CD4-positive, alpha-beta memory T cell (primary cell): ENCODE measurements at regions not wholly inside any gene's neighbourhood (a gene's known extent, or its start where the extent isn't known, plus 50 kb on each side); places are given as distances from the start of the nearest gene placed in this dataset.

ENCODE experiments used
- CTCF ChIA-PET: fragments of 350-600 bp; sonication (Branson Sonifier 250); formaldehyde crosslinking; loops from one replicate; lab custom pipeline; 2021; ENCODE audit warnings: inconsistent platforms; ENCODE audit not compliant: partially characterized antibody; lab: Charles Lee
- POLR2A ChIA-PET: fragments of 350-600 bp; sonication (Branson Sonifier 250); formaldehyde crosslinking; loops from one replicate; lab custom pipeline; 2021; ENCODE audit not compliant: partially characterized antibody; lab: Charles Lee
- DNase-seq, 5 donors: peaks; one replicate each; pipeline versions ENCODE4 v3.0.0 to v3.0.0-alpha.2; 2020 to 2022; ENCODE audit warnings: mixed read lengths in 1 of 5
- H3K27ac ChIP-seq: one replicate; pipeline ENCODE4 v1.7.0; 2013; ENCODE audit warnings: low read depth, low read length
- H3K27me3 ChIP-seq: 2 replicates; pipeline ENCODE4 v1.7.0; 2013; ENCODE audit warnings: mild to moderate bottlenecking, low read length, moderate library complexity; ENCODE audit not compliant: insufficient read depth
- H3K36me3 ChIP-seq: 2 replicates; pipeline ENCODE4 v1.7.0; 2013; ENCODE audit warnings: mild to moderate bottlenecking, low read length, moderate library complexity; ENCODE audit not compliant: insufficient read depth
- H3K4me1 ChIP-seq: 2 replicates; pipeline ENCODE4 v1.7.0; 2013; ENCODE audit warnings: mild to moderate bottlenecking, low read length, moderate library complexity; ENCODE audit not compliant: insufficient read depth
- H3K4me3 ChIP-seq, 2 donors: one replicate each; pipeline ENCODE4 v1.7.0; 2013; ENCODE audit warnings: low read length in 2 of 2, mild to moderate bottlenecking in 1 of 2
- H3K9me3 ChIP-seq, 2 donors: one replicate each; pipeline ENCODE4 v1.7.0; 2013; ENCODE audit warnings: low read length in 2 of 2, control low read depth in 1 of 2; ENCODE audit not compliant: control insufficient read depth in 1 of 2
- H3K27ac Mint-ChIP-seq, 7 donors: one replicate each; pipeline ENCODE4 v1.8.0; 2020 to 2021; ENCODE audit warnings: mixed read lengths in 7 of 7, mild to moderate bottlenecking in 6 of 7, inconsistent platforms in 3 of 7, moderate library complexity in 3 of 7
- H3K27me3 Mint-ChIP-seq, 2 donors: one replicate each; pipeline ENCODE4 v1.8.0; 2020 to 2021; ENCODE audit warnings: mixed read lengths in 2 of 2
- H3K36me3 Mint-ChIP-seq, 2 donors: one replicate each; pipeline ENCODE4 v1.8.0; 2020 to 2021; ENCODE audit warnings: mixed read lengths in 2 of 2, inconsistent platforms in 1 of 2, mild to moderate bottlenecking in 1 of 2
- H3K4me1 Mint-ChIP-seq, 4 donors: one replicate each; pipeline ENCODE4 v1.8.0; 2020 to 2021; ENCODE audit warnings: mixed read lengths in 4 of 4, mild to moderate bottlenecking in 1 of 4
- H3K4me3 Mint-ChIP-seq, 8 donors: one replicate each; pipeline ENCODE4 v1.8.0; 2020 to 2021; ENCODE audit warnings: mixed read lengths in 8 of 8, mild to moderate bottlenecking in 7 of 8, moderate library complexity in 6 of 8, inconsistent platforms in 3 of 8
- H3K9me3 Mint-ChIP-seq, 8 donors: one replicate each; pipeline ENCODE4 v1.8.0; 2020 to 2021; ENCODE audit warnings: mixed read lengths in 8 of 8, mild to moderate bottlenecking in 5 of 8, inconsistent platforms in 3 of 8, moderate library complexity in 1 of 8
- intact Hi-C: fragments of 100-400 bp; cut with micrococcal nuclease; formaldehyde crosslinking; loops from one replicate; pipeline ENCODE4 v1.15.1; 2023

GRCh38 chr20:20820785-20821483 is 108.5 kb upstream of the RALGAPA2 start:
- Mint-ChIP-seq H3K36me3 (no peaks in the 10 kb centered on the region), H3K27me3 (peaks cover 10 to 15% of the 10 kb centered on the region in 2 donors), H3K27ac (no peak overlapping the region), H3K4me1 (peaks cover 0 to 5% (median 1%) of the 10 kb centered on the region in 4 donors), H3K9me3 (no peaks in the 10 kb centered on the region), H3K4me3 (no peak overlapping the region)
- ChIA-PET POLR2A (no interaction called here), CTCF (interaction anchor here (2.6 kb wide), 1 partner anchor 13 kb away, joined by 6 read pairs; no protein-coding TSS in a partner anchor)
- intact Hi-C loops, result no loop called here
- no peak overlapping the region for H3K4me3 ChIP-seq
- H3K27ac ChIP-seq, result no peak overlapping the region
- no peaks in the 10 kb centered on the region for H3K36me3 ChIP-seq
- DNase-seq, result no peak
- H3K9me3 ChIP-seq, result no peaks in the 10 kb centered on the region
- H3K27me3 ChIP-seq, result no peaks in the 10 kb centered on the region
- H3K4me1 ChIP-seq, result peaks cover 5% of the 10 kb centered on the region

DNA sequence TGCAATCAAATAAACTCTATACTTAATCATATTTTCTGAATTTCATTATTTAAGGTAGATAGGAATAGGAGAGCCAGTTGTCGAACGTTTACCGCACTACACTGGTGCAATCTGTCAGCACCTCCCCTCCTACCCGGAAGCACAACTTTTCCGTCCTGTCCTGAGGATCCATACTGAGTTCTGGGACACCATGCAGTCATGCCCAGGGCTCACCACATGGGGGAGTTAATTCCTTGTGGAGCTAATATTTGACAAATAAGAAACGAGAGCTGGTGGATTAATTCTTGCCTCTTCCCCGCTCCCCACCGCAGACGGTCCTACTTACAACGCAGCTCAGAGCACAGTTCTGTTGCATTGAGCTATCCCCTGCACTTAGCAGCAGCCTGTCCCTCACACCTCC is 107.7 kb upstream of the RALGAPA2 start:
- Histone ChIP-seq H3K36me3 (no peaks in the 10 kb centered on the region), H3K4me1 (peaks cover 4% of the 10 kb centered on the region), H3K27ac (no peak overlapping the region), H3K9me3 (no peaks in the 10 kb centered on the region), H3K27me3 (no peaks in the 10 kb centered on the region), H3K4me3 (no peak overlapping the region)
- no peak overlapping the region for H3K4me3 Mint-ChIP-seq
- CTCF ChIA-PET, result no interaction called here
- H3K36me3 Mint-ChIP-seq, result no peaks in the 10 kb centered on the region
- H3K27me3 Mint-ChIP-seq, result peaks cover 10 to 15% of the 10 kb centered on the region in 2 donors
- peaks cover 0 to 5% (median 1%) of the 10 kb centered on the region in 4 donors for H3K4me1 Mint-ChIP-seq
- intact Hi-C loops, result no loop called here
- H3K27ac Mint-ChIP-seq, result no peak overlapping the region
- DNase-seq, result no peak
- POLR2A ChIA-PET, result no interaction called here
- no peaks in the 10 kb centered on the region for H3K9me3 Mint-ChIP-seq

DNA sequence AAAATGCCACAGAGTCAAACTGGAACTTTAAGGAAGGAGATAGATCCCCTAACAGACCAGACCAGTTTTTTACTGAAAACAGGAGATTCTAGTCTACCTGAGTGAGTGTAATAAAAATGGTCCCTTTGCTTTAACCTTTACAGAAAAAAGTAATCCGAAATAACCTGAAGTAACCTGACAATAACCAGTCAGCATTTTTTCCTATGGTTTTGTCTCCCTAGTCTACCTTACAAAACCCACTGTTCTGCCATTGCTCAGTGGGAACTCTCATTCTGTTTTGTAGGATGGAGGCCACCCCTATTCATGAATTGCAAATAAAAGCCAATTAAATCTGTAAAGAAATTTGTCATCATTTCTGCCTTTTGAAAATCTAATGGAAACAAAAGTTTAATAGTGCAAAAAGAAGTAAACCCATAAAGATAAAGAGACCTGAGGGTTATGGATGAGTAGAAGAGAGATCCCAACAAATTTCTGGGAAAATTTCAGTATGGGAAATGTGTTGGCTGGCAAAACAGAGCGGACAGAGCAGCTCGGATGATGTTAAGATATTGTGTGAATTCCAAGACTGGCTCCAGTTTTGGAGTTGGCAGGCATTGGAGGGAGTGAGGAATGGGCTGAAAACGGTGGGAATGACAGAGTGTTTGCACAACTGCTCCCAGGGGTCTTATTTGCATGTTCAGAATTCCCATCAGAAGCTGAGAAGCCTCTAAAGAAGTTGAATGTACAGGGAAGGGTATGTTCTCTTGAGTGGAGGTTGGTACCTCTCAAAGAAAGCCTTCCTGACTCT is 104.7 kb upstream of the RALGAPA2 start:
- no peaks in the 10 kb centered on the region for H3K9me3 ChIP-seq
- POLR2A ChIA-PET, result no interaction called here
- Mint-ChIP-seq H3K27me3 (peaks cover 5 to 7% of the 10 kb centered on the region in 2 donors), H3K4me3 (no peak overlapping the region), H3K36me3 (no peaks in the 10 kb centered on the region), H3K9me3 (no peaks in the 10 kb centered on the region), H3K27ac (no peak overlapping the region), H3K4me1 (no peaks in the 10 kb centered on the region)
- H3K27ac ChIP-seq, result no peak overlapping the region
- CTCF ChIA-PET, result no interaction called here
- H3K36me3 ChIP-seq, result no peaks in the 10 kb centered on the region
- no peak overlapping the region for H3K4me3 ChIP-seq
- no peaks in the 10 kb centered on the region for H3K4me1 ChIP-seq
- intact Hi-C loops, result no loop called here
- no peak for DNase-seq
- H3K27me3 ChIP-seq, result no peaks in the 10 kb centered on the region

- Mint-ChIP-seq H3K4me1 (no peaks in the 10 kb centered on the region), H3K27me3 (peaks cover 5 to 10% of the 10 kb centered on the region in 2 donors), H3K27ac (no peak overlapping the region), H3K9me3 (no peaks in the 10 kb centered on the region), H3K4me3 (no peak overlapping the region), H3K36me3 (no peaks in the 10 kb centered on the region)
- no peaks in the 10 kb centered on the region for H3K36me3 ChIP-seq
- no peak overlapping the region for H3K27ac ChIP-seq
- H3K4me1 ChIP-seq, result no peaks in the 10 kb centered on the region
- intact Hi-C loops, result no loop called here
- ChIA-PET POLR2A (no interaction called here), CTCF (interaction anchor here (1.4 kb wide), 1 partner anchor 9 kb away, joined by 5 read pairs; no protein-coding TSS in a partner anchor)
- no peaks in the 10 kb centered on the region for H3K27me3 ChIP-seq
- H3K4me3 ChIP-seq, result no peak overlapping the region
- no peak for DNase-seq
- H3K9me3 ChIP-seq, result no peaks in the 10 kb centered on the region
Measured at GRCh38 chr20:20815711-20816455, 103.4 kb upstream of the RALGAPA2 start.

- Histone ChIP-seq H3K9me3 (no peaks in the 10 kb centered on the region), H3K27me3 (no peaks in the 10 kb centered on the region), H3K27ac (no peak overlapping the region), H3K36me3 (no peaks in the 10 kb centered on the region), H3K4me1 (no peaks in the 10 kb centered on the region), H3K4me3 (no peak overlapping the region)
- Mint-ChIP-seq H3K36me3 (no peaks in the 10 kb centered on the region), H3K27me3 (peaks cover 5% of the 10 kb centered on the region in 2 donors), H3K9me3 (no peaks in the 10 kb centered on the region), H3K4me1 (no peaks in the 10 kb centered on the region), H3K4me3 (no peak overlapping the region), H3K27ac (no peak overlapping the region)
- CTCF ChIA-PET, result no interaction called here
- POLR2A ChIA-PET, result no interaction called here
- intact Hi-C loops, result no loop called here
- no peak for DNase-seq
Measured at GRCh38 chr20:20814685-20815084, 102.2 kb upstream of the RALGAPA2 start.

- H3K4me1 Mint-ChIP-seq, result no peaks in the 10 kb centered on the region
- POLR2A ChIA-PET, result no interaction called here
Measured at GRCh38 chr20:20812136-20812535, 99.7 kb upstream of the RALGAPA2 start.

DNA sequence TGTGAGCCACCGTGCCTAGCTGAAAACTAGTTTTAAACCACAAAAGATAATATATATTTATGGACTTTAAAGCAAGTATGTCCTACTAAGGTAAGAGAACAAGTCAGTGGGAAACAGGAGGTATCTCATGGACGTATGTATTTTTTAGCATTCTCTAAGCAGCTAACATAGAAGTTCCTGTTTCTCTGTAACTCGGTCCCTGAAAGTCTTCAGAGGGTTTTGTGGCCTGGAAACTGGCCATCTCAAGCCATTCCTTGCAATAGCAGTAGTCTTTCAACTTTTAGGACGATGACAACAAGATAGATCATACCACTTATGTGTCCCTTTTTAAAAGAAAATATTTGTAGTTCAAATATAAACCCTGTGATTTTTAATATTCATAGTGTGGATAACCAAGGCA is 95.6 kb upstream of the RALGAPA2 start:
- intact Hi-C loops, result no loop called here
- POLR2A ChIA-PET, result no interaction called here
- H3K4me1 Mint-ChIP-seq, result no peaks in the 10 kb centered on the region
- no peaks in the 10 kb centered on the region for H3K4me1 ChIP-seq
- H3K27ac ChIP-seq, result no peak overlapping the region
- H3K9me3 ChIP-seq, result no peaks in the 10 kb centered on the region
- no peaks in the 10 kb centered on the region for H3K9me3 Mint-ChIP-seq
- H3K27ac Mint-ChIP-seq, result no peak overlapping the region
- no peaks in the 10 kb centered on the region for H3K36me3 ChIP-seq
- H3K4me3 Mint-ChIP-seq, result no peak overlapping the region
- DNase-seq, result no peak
- no peaks in the 10 kb centered on the region for H3K36me3 Mint-ChIP-seq
- no peaks in the 10 kb centered on the region for H3K27me3 ChIP-seq
- no peak overlapping the region for H3K4me3 ChIP-seq
- CTCF ChIA-PET, result interaction anchor here (1.4 kb wide), 1 partner anchor 14 kb away, joined by 6 read pairs; no protein-coding TSS in a partner anchor
- H3K27me3 Mint-ChIP-seq, result peaks cover 4 to 7% of the 10 kb centered on the region in 2 donors

More at GRCh38 chr20:20812136-20812535, 99.7 kb upstream of the RALGAPA2 start:
- no peak overlapping the region for H3K4me3 ChIP-seq
- no peaks in the 10 kb centered on the region for H3K36me3 ChIP-seq
- H3K36me3 Mint-ChIP-seq, result no peaks in the 10 kb centered on the region
- intact Hi-C loops, result no loop called here
- no peaks in the 10 kb centered on the region for H3K4me1 ChIP-seq
- H3K9me3 Mint-ChIP-seq, result no peaks in the 10 kb centered on the region
- H3K27ac Mint-ChIP-seq, result no peak overlapping the region
- no peak for DNase-seq
- CTCF ChIA-PET, result no interaction called here
- no peak overlapping the region for H3K4me3 Mint-ChIP-seq
- H3K9me3 ChIP-seq, result no peaks in the 10 kb centered on the region
- H3K27me3 ChIP-seq, result no peaks in the 10 kb centered on the region
- no peak overlapping the region for H3K27ac ChIP-seq
- peaks cover 4 to 6% of the 10 kb centered on the region in 2 donors for H3K27me3 Mint-ChIP-seq
